GM23338 (cell line): ENCODE measurements at regions not wholly inside any gene's neighbourhood (a gene's known extent, or its start where the extent isn't known, plus 50 kb on each side); places are given as distances from the start of the nearest gene placed in this dataset.
"Not testable (repeated sequence)": the region's sequence is repeated elsewhere in the genome, so short reads cannot be mapped to it uniquely, and the experiment has no call there.

Experiments used
- CTCF ChIP-seq, 2 experiments: fragments of 200-600 bp in 1 of 2; sonication (generic) in 1 of 2; conservative IDR thresholded peaks; 2 replicates each; pipeline versions ENCODE4 v1.5.1 to v1.6.1; 2016 to 2017; ENCODE audit warnings: antibody characterized with exemption in 2 of 2, low read depth in 2 of 2, mild to moderate bottlenecking in 2 of 2, moderate library complexity in 1 of 2
- EZH2 ChIP-seq: fragments of 200-600 bp; sonication (generic); IDR thresholded peaks from one replicate; pipeline ENCODE4 v1.8.0; 2017; ENCODE audit warnings: antibody characterized with exemption, mild to moderate bottlenecking, low read depth; ENCODE audit not compliant: unreplicated experiment

DNA sequence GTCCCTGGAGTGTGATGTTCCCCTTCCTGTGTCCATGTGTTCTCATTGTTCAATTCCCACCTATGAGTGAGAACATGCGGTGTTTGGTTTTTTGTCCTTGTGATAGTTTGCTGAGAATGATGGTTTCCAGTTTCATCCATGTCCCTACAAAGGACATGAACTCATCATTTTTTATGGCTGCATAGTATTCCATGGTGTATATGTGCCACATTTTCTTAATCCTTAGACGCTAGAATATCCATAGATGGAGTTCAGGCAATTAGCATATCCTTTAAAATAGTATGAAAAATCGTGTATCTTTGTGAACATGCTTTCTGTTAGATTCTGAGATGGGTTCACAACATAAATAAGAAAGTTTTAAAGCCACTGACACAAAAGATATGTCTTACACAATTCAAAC, 190.4 kb upstream of the TENT5A start:
- not testable (repeated sequence) for TF ChIP-seq CTCF (conservative IDR thresholded peaks at IDR 0.05; ENCODE audit: low read depth in 2 of 2); EZH2
